Psoas muscle (tissue), 7 donors: ENCODE measurements at regions not wholly inside any gene's neighbourhood (a gene's known extent, or its start where the extent isn't known, plus 50 kb on each side); places are given as distances from the start of the nearest gene placed in this dataset.

Experiments
- ATAC-seq, 4 donors: fragments of 200-7000 bp; cut with Tn5 transposase; one replicate each; pipeline ENCODE4 v1.9.1; 2020; ENCODE audit warnings: moderate library complexity in 3 of 4, mild to moderate bottlenecking in 2 of 4
- DNase-seq, 2 donors: peaks; one replicate each; pipeline ENCODE4 v3.0.0-alpha.2; 2020
- H3K27ac ChIP-seq: fragments of 200-600 bp; one replicate; pipeline ENCODE4 v1.8.0; 2022
- H3K27me3 ChIP-seq, 3 donors: fragments of 200-600 bp in 1 of 3; one replicate each; pipeline versions ENCODE4 v1.6.1 to v1.8.0; 2013 to 2022; ENCODE audit warnings: low read length in 2 of 3, mild to moderate bottlenecking in 2 of 3, moderate library complexity in 1 of 3; ENCODE audit not compliant: insufficient read depth in 3 of 3
- H3K36me3 ChIP-seq, 2 donors: fragments of 200-600 bp in 1 of 2; one replicate each; pipeline versions ENCODE4 v1.6.1 to v1.8.0; 2013 to 2022; ENCODE audit warnings: low read depth in 1 of 2, mild to moderate bottlenecking in 1 of 2, moderate library complexity in 1 of 2; ENCODE audit not compliant: insufficient read depth in 1 of 2
- H3K4me1 ChIP-seq: fragments of 200-600 bp; one replicate; pipeline ENCODE4 v1.8.0; 2022
- H3K4me3 ChIP-seq: fragments of 200-600 bp; one replicate; pipeline ENCODE4 v1.8.0; 2022; ENCODE audit warnings: mild to moderate bottlenecking
- H3K9me3 ChIP-seq: fragments of 200-600 bp; one replicate; pipeline ENCODE4 v1.8.0; 2022
- WGBS, 3 donors: extraction: QIAGEN DNeasy Blood & Tissue Kit; methylation state at CpG; one replicate each; pipeline versions ENCODE4 v1.1.6 to v1.1.7; 2013; 5-methylcytosine and 5-hydroxymethylcytosine counted together
- intact Hi-C, 2 donors: fragments of 100-400 bp; cut with DNase I; formaldehyde crosslinking; loops; one replicate each; pipeline versions ENCODE4 v1.11.0 to v1.14.2; 2022
- TF ChIP-seq, protein P1 (sequence below): fragments of 200-600 bp; IDR thresholded peaks from one replicate; pipeline ENCODE4 v1.8.0; 2022; ENCODE audit warnings: antibody characterized with exemption
- donor health status: healthy with polysubstance abuse.
- donor health status: DM: no; HTN: no; CAD: no; lungs with moderate emphysema.
- donor health status: Bipolar disorder and iron deficiency.
- donor health status: healthy.
- donor health status: DM: yes; HTN: yes; CAD: no.
- donor health status: DM: no; HTN: no; CAD: no.
- donor health status: DM: yes; HTN: yes; CAD: no.

DNA sequence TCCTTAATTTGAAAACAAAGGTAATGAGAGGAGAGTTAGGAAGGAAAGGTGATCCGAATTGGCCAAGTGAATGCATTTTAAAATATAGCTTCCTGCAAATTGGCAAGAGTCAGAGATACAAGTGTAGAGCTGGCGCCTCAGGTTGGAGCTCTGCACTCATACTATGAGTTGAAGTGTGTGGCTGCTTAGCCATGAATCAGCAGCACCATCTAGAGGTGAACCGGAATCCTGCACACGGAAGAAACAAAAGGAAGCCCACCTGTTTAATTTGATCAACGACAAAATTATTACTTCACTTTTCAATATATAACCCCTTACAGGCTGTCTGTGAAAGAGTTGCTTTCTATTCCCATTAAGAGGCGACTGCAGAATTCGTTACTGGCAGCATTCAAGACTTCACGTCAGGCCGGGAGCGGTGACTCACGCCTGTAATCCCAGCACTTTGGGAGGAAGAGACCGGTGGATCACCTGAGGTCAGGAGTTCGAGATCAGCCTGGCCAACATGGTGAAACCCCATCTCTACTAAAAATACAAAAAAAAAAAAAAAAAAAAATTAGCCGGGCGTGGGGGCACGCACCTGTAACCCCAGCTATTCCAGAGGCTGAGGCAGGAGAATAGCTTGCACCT is 1253.7 kb upstream of the CDH8 start:
- Histone ChIP-seq H3K27me3 (no peaks in the 10 kb centered on the region), H3K36me3 (no peaks in the 10 kb centered on the region), H3K4me3 (no peak overlapping the region), H3K4me1 (no peaks in the 10 kb centered on the region), H3K9me3 (no peaks in the 10 kb centered on the region), H3K27ac (no peak overlapping the region)
- 34 to 38% (median 36%) methylated on average over 16 of the region's 16 CpGs for WGBS, 3 donors
- intact Hi-C loops, result no loop called here
- ATAC-seq (peak in 2 of 4 donors; percentile 61), DNase-seq (no peak)
- TF ChIP-seq, protein P1, sequence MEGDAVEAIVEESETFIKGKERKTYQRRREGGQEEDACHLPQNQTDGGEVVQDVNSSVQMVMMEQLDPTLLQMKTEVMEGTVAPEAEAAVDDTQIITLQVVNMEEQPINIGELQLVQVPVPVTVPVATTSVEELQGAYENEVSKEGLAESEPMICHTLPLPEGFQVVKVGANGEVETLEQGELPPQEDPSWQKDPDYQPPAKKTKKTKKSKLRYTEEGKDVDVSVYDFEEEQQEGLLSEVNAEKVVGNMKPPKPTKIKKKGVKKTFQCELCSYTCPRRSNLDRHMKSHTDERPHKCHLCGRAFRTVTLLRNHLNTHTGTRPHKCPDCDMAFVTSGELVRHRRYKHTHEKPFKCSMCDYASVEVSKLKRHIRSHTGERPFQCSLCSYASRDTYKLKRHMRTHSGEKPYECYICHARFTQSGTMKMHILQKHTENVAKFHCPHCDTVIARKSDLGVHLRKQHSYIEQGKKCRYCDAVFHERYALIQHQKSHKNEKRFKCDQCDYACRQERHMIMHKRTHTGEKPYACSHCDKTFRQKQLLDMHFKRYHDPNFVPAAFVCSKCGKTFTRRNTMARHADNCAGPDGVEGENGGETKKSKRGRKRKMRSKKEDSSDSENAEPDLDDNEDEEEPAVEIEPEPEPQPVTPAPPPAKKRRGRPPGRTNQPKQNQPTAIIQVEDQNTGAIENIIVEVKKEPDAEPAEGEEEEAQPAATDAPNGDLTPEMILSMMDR, result peak; percentile 34

DNA sequence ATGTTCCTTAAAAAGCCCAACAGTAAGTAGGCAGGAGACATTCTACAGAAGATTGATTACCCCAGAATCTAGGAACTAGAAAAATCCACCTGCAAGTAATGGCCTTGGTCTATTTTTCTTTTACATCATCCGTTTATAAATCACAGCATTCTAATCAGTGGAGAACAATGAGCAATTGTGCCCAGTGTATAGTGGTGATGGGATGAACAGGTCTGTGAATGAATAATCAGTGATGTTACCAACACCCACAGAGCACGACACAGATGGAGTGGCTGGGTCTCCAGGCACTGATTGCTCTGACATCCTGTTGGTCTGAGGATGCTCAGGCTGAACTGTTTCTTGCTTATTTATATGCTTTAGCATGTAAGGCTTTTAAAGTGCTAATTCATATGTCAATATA is 1251.2 kb upstream of the CDH8 start:
- ATAC-seq, result no peak
- no peak for DNase-seq
- WGBS, 3 donors, result 52 to 58% (median 56%) methylated on average over 2 of the region's 2 CpGs
- no peaks in the 10 kb centered on the region for H3K27me3 ChIP-seq
- H3K4me1 ChIP-seq, result no peaks in the 10 kb centered on the region
- TF ChIP-seq, protein P1, result no peak
- intact Hi-C loops, result no loop called here
- no peak overlapping the region for H3K27ac ChIP-seq
- no peaks in the 10 kb centered on the region for H3K9me3 ChIP-seq
- H3K36me3 ChIP-seq, result no peaks in the 10 kb centered on the region
- H3K4me3 ChIP-seq, result no peak overlapping the region

DNA sequence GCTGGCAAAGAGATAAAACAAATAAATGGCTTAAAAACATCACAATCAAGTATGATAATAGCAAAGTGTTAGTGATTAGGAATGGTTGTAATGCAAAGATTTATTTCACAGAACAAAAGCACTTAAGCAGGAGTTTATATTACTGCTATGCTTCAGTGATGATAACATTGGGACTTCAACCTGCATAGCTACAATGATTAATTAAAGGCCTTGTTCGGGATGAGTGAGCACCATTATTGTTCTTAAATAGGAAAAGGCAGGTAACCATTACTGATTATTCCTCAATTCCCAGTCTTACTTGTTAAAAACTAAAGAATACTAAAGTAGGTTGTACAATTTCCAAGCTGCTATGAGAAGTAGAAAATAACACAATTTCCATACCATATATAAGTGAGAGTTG is 1247.5 kb upstream of the CDH8 start:
- Histone ChIP-seq H3K27ac (no peak overlapping the region), H3K4me1 (no peaks in the 10 kb centered on the region), H3K36me3 (no peaks in the 10 kb centered on the region), H3K27me3 (no peaks in the 10 kb centered on the region), H3K9me3 (no peaks in the 10 kb centered on the region), H3K4me3 (no peak overlapping the region)
- intact Hi-C loops, result no loop called here
- WGBS, 3 donors, result 57 to 73% (median 71%) methylated on average over 1 of the region's 1 CpG
- ATAC-seq, result no peak
- DNase-seq, result no peak
- TF ChIP-seq, protein P1, result no peak

DNA sequence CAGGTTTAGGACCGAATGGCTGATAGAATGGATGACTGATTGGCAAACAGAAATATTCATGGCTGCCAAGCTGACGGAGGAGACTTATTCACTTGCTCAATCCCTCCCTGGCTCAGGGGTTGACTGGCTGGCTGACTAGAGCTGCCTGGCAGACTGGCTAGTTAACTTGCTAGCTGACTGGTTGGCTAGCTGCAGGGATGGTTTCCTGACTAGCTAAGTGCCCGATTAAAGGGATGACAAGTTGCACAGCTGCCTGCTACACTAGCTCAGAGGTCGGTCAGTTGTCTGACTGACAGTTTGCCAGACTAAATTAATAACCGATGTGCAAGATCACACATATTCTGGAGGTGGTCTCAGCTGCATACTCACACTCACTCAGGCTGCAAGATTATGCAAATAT is 1208.4 kb upstream of the CDH8 start:
- no peak for DNase-seq
- Histone ChIP-seq H3K4me3 (no peak overlapping the region), H3K27me3 (no peaks in the 10 kb centered on the region), H3K27ac (no peak overlapping the region), H3K36me3 (no peaks in the 10 kb centered on the region), H3K9me3 (no peaks in the 10 kb centered on the region), H3K4me1 (no peaks in the 10 kb centered on the region)
- ATAC-seq, result no peak
- TF ChIP-seq, protein P1, result no peak
- 56 to 66% (median 63%) methylated on average over 5 of the region's 5 CpGs for WGBS, 3 donors
- intact Hi-C loops, result no loop called here

DNA sequence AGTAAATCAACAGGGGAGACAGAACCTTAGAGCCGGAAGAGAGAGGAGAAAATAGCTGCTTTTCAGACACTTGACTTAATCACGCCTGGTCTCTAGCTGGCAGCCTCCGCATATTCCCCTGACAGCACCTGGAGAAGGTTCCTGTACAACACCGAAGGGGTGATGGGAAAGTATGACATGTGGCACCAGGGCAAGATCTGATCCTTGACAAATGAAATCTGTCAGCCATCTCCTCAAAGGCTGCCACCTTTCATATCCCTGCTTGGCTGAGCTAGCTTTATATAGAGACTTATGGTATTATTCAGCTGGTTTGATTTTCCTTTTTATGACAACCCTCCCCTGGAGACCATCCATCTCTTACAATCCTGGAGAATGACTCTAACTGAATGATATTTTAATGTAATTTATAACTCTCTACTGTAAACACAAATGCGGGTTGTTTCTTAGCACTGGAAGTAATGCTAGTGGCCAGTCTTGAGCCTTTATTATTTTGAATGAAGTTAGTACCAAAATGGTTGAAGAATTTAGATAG is 1205.3 kb upstream of the CDH8 start:
- Histone ChIP-seq H3K4me1 (no peaks in the 10 kb centered on the region), H3K27me3 (no peaks in the 10 kb centered on the region), H3K9me3 (no peaks in the 10 kb centered on the region), H3K36me3 (no peaks in the 10 kb centered on the region), H3K27ac (no peak overlapping the region), H3K4me3 (no peak overlapping the region)
- no peak for ATAC-seq
- intact Hi-C loops, result no loop called here
- no peak for DNase-seq
- WGBS, 3 donors, result 67 to 79% (median 74%) methylated on average over 5 of the region's 5 CpGs
- TF ChIP-seq, protein P1, result no peak
